SK-MEL-5 (cell line): ENCODE measurements at regions not wholly inside any gene's neighbourhood (a gene's known extent, or its start where the extent isn't known, plus 50 kb on each side); places are given as distances from the start of the nearest gene placed in this dataset.

Source experiments
- DNase-seq: peaks from one replicate; pipeline ENCODE4 v3.0.0-alpha.2; 2016; ENCODE audit warnings: low read depth, low spot score
- in situ Hi-C: cut with HindIII; loops from 2 replicates; pipeline ENCODE4 v1.10.0; 2016; ENCODE audit warnings: low sequenced_read_pairs, high pct_unique_total_duplicates, low pct_unique_long_range_greater_than_20kb

DNA sequence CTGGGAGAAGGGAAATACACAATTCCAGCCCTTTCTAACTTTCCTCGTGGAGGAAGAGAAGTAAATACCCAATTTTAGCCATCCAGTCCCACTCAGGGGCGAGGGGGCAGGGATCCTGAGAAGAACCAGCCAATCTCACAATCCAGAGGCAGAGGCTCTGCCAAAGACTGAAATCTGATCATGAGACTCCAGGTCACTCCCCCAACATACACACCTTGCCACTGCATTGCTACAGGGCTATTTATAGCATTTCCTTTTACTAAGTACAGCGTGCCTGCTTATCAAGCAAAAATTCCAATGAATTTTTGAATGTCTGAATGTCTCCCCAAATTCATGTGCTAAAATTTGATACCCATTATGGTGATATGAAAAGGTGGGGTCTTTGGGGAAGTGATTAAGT lies 1687.5 kb downstream of the EFNB2 start:
- in situ Hi-C loops, result no loop called here
- DNase-seq, result no peak

DNA sequence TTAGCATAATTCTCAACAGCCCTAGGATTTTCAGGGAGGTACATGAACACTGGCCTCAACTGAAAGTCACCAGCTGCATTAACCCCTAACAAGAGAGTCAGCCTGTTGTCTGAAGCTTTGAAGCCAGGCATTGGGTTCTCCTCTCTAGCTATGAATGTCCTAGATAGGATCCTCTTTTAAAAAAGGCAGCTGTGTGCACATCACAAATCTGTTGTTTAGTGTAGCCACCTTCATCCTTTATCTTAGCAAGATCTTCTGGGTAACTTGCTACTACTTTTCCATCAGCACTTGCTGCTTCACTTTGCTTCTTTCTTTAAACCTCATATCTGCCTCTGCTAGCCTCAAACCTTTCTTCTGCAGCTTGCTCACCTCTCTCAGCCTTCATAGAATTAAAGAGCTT lies 1692.1 kb downstream of the EFNB2 start:
- DNase-seq, result no peak
- in situ Hi-C loops, result no loop called here

DNA sequence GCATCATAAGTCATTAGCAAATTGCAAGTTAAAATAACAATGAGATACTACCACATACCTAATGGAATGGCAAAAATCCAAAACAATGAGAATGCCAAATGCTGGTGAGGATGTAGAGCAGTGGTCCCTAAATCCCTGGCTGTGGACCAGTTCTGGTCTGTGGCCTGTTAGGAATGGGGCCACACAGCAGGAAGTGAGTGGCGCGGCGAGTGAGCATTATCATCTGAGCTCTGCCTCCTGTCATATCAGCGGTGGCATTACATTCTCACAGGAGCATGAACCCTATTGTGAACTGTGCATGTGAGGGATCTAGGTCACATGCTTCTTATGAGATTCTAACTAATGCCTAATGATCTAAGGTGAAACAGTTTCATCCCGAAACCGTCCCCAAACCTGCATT lies 1694.4 kb downstream of the EFNB2 start:
- in situ Hi-C loops, result no loop called here
- no peak for DNase-seq

DNA sequence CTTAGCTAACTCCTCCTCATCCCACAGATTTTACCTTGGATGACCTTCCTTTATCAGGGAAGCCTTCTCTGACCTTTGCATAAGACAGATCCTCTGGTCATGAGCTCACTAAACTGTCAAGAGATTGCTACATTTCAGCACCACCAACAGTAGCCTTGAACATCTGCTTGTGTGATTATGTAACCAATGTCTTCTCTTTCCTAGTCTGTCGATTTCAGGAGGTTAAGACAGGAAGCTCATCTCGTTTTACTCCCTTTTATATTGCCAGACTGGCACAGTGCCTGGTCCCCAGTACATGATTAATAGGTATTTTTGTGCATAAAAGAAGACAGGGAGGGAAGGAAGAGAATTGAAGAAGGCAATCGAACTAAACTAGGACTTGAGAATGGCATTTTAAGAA lies 1697.7 kb downstream of the EFNB2 start:
- no peak for DNase-seq
- in situ Hi-C loops, result no loop called here

DNA sequence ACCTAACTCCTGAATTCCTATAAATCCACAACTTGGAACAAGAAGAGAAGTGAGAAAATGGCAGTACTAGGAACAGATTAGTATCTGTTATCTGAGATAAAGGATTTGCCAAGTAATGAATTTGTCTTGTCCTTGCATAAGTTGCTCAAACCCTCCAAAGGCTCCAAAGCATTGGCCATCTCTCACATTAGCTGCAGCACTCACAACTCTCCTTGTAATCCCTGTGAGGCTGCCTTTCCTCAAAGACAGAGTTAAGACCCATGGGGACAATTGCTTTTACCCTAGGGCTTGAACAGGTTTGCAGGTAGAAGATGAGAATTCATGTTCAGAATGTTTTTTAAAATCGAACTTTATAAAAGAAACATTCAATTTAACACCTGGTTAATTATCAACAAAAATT lies 1702.2 kb downstream of the EFNB2 start:
- no peak for DNase-seq
- in situ Hi-C loops, result no loop called here

DNA sequence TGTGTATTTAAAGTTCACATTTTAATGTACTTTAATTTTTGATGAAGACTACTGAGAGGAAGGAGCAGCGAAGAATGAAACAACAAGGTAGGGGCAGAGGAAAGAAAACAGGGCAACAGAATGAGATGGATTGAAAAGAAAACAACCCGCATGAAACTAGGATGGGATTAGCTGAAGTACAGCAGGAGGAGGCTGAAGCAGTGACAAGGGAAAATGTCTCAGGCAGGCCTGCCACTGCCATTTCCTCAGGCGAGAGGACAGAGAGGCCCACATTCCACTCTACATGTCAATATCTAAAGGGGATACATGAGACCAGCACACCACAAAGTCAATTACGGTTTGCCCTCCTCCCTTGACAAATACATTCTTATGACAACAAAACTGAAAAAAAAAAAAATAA lies 1703.2 kb downstream of the EFNB2 start:
- no peak for DNase-seq
- in situ Hi-C loops, result no loop called here

DNA sequence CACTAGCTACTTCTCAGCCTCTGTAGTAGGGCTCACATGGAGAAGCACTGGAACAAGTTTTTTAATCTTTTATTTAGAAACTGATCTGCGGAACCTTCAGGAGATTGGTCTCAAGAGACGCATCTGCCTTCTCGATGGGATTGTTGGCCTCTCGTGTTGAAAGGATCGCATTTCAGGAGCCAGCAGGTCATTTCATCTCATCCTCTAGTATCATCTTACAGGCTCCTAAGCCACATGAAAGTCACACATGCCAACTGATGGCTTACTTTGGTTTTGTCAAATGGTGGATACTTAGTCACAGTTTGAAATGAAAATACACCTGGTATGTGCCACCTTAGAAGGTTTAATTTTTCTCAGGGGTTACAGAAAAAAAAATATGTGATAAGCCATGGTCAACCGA lies 1703.6 kb downstream of the EFNB2 start:
- no peak for DNase-seq
- in situ Hi-C loops, result no loop called here

DNA sequence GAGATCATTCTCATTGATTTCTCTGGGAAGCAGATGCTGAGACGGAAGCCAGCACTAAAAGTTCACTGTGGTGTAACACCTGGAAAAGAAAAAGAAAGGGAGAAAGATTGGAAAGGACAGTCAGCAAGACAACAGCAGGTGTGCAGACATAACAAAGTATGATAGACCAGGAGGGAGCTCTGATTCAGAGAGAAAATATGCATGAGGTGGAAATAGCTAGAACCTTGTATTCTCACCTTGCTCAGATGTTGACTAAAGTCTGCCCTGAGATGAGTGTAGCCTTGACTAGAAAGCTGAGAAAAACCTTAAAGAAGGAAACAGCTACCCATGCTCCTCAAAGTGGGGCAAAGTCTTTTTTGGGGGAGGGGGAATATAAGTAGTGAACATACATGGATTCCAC lies 1711.8 kb downstream of the EFNB2 start:
- no peak for DNase-seq
- in situ Hi-C loops, result no loop called here

DNA sequence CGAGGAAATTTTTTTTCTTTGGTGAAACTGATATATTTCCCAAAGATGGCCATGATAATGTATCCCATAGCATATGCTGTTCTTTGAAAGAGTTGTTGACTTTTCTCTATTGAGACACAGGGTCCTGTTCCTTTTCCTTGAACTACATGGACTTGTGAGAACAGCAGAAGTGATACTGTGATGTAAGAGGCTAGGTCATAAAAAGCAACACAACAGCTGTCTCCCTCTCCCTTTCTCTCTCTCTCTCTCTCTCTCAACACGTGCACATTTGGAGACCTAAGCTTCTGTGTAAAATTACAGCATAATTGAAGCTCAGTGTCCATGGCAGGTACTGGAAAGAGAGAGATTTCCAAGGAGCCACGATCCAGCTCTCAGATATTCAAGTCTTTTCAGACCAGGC lies 1712.4 kb downstream of the EFNB2 start:
- in situ Hi-C loops, result no loop called here
- no peak for DNase-seq

DNA sequence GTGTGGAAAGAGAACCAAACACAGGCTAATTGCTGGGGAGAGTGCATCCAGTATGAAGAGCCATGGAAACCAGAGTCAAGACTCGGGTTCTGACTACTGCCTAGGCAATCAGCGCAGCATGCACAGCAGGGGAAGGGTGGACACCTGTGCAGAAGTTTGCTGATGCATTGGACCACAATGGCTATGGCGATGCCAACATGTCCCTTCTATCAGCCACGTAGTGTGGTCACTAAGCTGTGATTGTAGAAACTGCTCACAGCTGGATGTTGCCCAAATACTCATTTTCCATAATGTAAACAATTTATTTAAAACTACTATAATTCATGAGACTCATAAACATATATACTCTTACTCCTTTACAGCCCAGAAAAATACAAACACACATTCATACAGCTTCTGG lies 1718.2 kb downstream of the EFNB2 start:
- DNase-seq, result no peak
- in situ Hi-C loops, result no loop called here

DNA sequence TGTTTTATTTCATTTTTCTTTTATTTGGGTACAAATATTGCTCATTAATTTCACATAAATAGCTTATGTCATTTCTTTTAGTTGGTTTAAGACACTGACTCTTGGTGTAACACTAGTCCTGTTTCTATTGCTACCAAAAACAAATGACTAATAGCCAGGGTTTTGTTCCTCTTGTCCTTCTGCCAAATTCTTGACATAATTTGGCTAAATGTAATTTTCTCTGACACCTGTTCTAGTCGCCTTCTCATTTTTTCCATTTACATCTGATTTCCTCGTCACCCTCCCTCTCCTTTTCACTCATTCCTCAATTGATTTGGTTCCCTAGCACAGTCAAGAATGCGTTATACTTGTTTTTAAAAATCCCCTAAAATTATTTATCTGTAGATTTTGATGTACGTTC lies 1718.7 kb downstream of the EFNB2 start:
- DNase-seq, result no peak
- in situ Hi-C loops, result no loop called here

DNA sequence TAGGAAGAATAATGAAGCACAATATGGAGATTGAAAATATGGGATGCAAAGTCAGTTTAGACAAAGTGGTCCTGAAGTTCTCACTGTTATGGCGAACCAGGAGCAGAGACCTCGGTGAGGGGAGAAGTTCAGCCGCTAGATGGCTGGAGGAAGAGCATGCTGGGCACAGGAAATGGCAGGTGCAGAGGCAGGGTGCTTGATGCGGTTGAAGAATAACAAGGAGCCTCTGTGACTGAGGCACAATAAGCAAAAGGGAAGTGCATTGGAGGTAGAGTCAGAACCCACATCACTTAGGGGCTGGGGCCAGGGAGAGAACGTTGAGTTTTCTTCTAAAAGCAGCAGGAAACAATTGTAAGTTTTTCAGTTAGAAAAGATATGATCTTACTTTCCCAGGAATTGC lies 1725.2 kb downstream of the EFNB2 start:
- DNase-seq, result no peak
- in situ Hi-C loops, result no loop called here

DNA sequence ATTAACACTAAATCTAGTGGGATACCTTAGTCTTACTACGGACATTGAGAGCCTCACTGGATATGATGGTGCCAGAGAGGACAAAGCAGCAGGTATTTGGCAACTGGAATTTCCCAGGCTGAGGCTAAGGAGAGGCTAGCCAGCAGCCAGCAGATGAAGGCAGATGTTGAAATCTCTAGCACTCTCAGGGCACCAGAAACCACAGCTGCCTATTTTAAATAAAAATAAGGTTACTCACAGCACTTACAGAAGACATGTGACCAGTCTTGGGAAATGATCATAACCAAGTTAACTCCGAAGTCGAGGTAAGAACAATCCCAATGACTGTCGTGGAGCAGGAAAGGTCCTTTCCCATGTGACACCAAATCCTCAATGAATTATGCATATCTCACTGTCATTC lies 1726.0 kb downstream of the EFNB2 start:
- DNase-seq, result no peak
- in situ Hi-C loops, result no loop called here

DNA sequence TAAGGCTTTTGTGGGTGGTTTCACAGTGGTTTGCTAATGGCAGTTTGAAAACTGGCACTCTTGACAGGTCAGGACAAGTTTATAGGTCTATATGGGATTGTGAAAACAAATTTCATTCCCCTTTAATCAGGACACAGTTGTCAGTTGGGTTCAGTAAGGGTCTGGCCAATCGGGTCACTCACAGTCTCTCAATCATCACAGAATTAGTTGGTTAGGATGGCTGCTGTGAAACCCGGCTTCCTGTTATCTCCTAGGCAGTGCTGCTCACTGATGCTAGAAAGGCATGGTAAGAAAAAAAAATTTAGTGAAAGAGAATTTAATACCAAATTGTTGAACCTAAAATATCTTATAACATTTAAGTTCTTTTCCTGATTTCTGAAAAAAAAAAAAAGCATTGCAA lies 1730.1 kb downstream of the EFNB2 start:
- DNase-seq, result no peak
- in situ Hi-C loops, result no loop called here

DNA sequence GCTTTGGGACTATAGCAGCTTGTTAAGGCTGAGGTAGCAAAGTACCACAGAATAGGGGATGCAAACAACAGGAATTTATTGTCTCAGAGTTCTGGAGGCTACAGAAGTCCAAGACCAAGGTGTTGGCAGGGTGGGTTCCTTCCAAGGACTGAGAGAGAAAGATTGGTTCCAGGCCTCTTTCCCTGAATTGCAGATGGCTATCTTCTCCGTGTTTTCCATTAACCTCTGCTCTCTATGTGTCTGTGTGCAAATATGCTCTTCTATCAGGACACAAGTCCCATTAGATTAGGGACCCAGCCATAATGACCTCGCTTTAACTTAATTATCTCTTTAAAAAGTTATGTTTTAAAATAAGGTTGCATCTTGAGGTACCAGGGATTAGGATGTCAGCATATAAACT lies 1732.9 kb upstream of the SLC10A2 start:
- in situ Hi-C loops, result no loop called here
- no peak for DNase-seq

DNA sequence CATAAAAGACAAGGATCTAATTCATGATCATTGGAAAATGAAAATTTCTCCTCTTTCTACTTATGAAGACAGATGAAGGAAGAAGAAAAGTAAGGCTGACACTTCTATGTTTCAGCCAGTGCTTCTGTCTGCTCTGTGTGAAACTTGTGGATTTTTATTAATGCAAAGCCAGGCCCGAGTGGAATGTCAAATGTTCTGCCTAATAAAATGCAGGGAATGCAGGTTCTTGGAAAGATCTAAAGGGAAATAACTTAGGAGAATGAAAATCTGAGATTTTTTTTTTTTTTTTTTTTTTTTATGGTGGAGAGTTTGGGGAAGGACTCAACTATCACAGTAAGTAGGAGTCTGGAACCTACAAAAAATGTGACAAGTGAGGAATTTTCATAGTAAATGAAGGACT lies 1732.3 kb upstream of the SLC10A2 start:
- in situ Hi-C loops, result no loop called here
- no peak for DNase-seq

DNA sequence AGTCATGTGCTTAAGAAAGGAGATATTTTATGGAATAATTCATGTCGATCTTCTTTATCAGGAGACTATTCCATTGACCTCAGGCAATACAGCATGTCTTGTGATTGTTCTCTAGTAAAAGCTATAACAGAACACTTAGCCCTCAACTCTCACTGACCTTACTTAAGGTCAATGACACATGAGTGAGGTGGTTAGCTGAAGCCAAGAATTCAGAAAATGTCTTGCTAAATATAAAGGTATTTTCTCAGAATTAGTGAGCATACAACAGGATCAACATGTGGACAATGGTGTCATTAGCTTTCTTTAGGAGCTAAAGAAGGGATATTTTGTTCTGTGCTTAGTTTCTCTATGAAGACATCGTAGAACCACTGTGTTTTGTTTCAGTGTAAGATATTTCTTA lies 1730.4 kb upstream of the SLC10A2 start:
- DNase-seq, result no peak
- in situ Hi-C loops, result no loop called here

DNA sequence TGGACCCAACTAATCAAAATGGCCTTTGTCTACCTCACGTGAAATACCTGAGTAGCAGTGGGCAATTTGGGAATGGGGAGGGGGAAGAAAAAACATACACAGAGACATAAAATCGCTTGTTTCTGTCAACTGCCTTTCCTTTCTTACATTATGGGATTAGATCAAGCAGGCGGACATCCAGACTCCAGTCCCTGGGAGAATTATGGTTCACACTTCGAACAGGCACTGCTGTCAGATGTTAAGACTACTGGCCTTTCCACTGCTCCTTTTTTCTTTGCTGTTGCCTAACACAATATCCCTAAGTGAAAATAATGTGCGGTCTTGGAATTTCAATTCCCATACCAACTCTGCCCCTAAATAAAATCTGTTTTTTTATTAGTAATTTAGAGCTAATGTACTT lies 1719.7 kb upstream of the SLC10A2 start:
- in situ Hi-C loops, result no loop called here
- no peak for DNase-seq

DNA sequence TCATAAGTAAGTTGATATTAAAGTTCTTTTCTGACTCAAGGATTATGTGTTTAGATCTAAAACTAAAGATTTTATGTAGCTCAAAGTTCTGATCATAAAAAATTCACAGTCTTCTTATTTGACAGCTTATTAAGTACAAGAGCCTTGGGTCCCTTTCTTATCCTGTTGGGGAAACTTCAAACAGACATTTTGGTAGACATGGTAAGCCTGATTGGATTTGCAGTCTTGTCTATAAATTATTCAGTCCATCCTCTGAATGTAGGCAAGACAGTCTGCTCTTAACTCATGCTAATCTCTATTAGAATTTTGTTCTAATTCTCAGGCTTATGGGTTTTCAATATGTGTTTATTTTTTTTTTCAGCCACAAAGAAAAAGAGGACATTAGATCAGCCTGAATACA lies 1718.7 kb upstream of the SLC10A2 start:
- in situ Hi-C loops, result no loop called here

DNA sequence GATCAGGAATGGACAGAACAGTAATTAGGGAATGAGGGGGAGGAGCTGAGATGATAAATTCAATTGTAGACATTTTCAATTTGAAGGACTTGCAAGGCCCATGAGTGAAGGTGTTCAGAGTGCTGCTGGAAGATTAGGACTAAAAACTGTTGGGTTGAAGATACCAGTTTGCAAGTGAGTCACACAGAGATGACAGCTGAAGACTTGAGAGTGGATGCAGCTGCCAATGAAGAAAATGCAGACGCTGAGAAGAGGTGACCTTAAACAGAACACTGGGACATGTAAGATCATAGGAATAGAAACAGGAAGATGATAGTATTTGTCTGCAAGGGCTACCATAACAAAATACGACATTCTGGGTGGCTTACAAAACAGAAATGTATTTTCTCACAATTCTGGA lies 1716.5 kb upstream of the SLC10A2 start:
- in situ Hi-C loops, result no loop called here
- DNase-seq, result no peak

More for the DNA sequence above, 1718.7 kb upstream of the SLC10A2 start:
- DNase-seq, result no peak
